Memory B cell (primary cell): ENCODE measurements at regions not wholly inside any gene's neighbourhood (a gene's known extent, or its start where the extent isn't known, plus 50 kb on each side); places are given as distances from the start of the nearest gene placed in this dataset.

Source experiments
- ATAC-seq: fragments of 150-1000 bp; cut with Tn5 transposase; 2 replicates; pipeline ENCODE4 v1.10.0; 2021; ENCODE audit warnings: low read depth, mild to moderate bottlenecking, moderate library complexity
- DNase-seq, 2 donors: peaks; one replicate each; pipeline ENCODE4 v3.0.0; 2022; ENCODE audit warnings: low spot score in 2 of 2
- H3K27ac Mint-ChIP-seq: one replicate; pipeline ENCODE4 v1.8.0; 2022; ENCODE audit warnings: mild to moderate bottlenecking, moderate library complexity, mixed read lengths
- H3K27me3 Mint-ChIP-seq: one replicate; pipeline ENCODE4 v1.8.0; 2022; ENCODE audit warnings: mixed read lengths
- H3K36me3 Mint-ChIP-seq: one replicate; pipeline ENCODE4 v1.8.0; 2022; ENCODE audit warnings: mild to moderate bottlenecking, mixed read lengths
- H3K4me1 Mint-ChIP-seq: one replicate; pipeline ENCODE4 v1.8.0; 2022; ENCODE audit warnings: mixed read lengths
- H3K4me3 Mint-ChIP-seq: one replicate; pipeline ENCODE4 v1.8.0; 2022; ENCODE audit warnings: mild to moderate bottlenecking, moderate library complexity, mixed read lengths
- H3K9me3 Mint-ChIP-seq: one replicate; pipeline ENCODE4 v1.8.0; 2022; ENCODE audit warnings: mixed read lengths

DNA sequence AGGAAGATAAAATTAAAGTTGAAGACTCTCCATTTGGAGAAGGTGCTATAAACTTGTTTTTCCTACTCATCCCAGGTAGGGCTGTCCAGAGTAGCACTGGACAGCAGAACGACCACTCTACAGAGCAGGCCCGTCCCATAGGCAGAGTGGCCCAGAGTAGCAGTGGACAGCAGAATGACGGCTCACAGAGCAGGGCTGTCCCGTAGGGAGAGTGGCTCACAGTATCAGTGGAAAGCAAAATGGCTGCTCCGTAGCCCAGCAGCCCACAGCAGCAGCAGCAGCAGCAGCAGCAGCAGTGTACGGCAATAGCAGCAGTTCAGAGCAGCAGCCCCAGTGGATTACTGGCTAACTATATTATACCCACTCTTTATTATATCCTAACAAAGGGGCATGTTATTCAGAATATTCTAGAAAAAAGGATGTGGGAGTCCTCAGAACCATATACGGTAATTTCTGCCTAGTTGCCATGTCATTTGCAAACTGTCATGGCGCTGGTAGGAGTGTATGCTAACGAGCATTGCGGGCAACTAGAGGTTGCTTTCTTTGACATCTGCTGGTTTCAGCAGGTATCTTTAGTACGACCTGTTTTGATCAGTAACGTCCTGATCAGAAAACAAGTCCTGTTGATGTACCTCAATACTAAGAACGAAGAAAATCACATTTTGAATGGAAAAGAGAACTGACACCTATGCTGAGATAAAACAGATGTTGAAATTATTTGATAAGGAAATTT is 567.3 kb downstream of the SLC16A7 start:
- Mint-ChIP-seq H3K9me3 (peaks cover 3% of the 10 kb centered on the region), H3K36me3 (no peaks in the 10 kb centered on the region), H3K27me3 (no peaks in the 10 kb centered on the region), H3K4me1 (no peaks in the 10 kb centered on the region), H3K27ac (no peak overlapping the region), H3K4me3 (no peak overlapping the region)
- ATAC-seq (no peak), DNase-seq (no peak)

DNA sequence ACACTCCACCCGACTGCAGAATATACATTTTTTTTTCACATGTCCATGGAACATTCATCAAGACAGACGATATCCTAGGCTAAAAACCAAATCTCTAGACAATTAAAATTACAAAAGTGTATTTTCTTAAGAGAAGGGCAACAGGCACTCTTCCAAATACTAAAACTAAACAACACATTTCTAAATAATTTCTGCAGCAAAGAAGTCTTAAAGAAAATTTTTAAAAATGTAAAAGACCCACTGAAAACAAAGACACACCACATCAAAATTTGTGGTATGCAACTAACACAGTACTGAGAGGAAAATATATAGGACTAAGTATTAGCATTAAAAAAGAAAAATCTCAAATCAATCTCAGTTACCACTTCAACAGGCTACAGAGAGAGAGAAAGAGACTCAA is 570.0 kb downstream of the SLC16A7 start:
- Mint-ChIP-seq H3K36me3 (no peaks in the 10 kb centered on the region), H3K9me3 (peaks cover 3% of the 10 kb centered on the region), H3K4me1 (no peaks in the 10 kb centered on the region), H3K27ac (no peak overlapping the region), H3K27me3 (no peaks in the 10 kb centered on the region), H3K4me3 (no peak overlapping the region)
- no peak for ATAC-seq
- no peak for DNase-seq

DNA sequence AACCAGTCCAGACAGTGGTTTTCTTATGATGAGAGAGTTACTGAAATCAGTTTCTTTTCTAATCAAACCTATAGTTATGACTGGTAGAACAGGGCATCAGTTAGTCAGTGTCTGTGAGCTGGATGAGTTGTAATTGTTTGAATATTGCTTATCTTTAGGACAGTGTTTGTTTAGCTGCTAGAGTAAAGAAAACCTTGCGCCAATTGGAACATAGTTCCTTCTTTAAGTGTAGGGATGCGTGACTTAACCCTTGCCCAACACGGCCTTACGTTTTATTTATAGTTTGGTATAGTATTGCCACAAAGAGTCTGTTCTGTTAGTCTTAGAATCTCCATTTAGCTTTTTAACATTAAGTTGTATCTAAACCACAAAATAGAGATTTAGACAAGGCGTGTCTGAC is 572.6 kb downstream of the SLC16A7 start:
- DNase-seq (no peak), ATAC-seq (no peak)
- no peaks in the 10 kb centered on the region for H3K36me3 Mint-ChIP-seq
- no peak overlapping the region for H3K27ac Mint-ChIP-seq
- H3K27me3 Mint-ChIP-seq, result no peaks in the 10 kb centered on the region
- H3K4me1 Mint-ChIP-seq, result no peaks in the 10 kb centered on the region
- H3K9me3 Mint-ChIP-seq, result peaks cover 1% of the 10 kb centered on the region
- H3K4me3 Mint-ChIP-seq, result no peak overlapping the region

DNA sequence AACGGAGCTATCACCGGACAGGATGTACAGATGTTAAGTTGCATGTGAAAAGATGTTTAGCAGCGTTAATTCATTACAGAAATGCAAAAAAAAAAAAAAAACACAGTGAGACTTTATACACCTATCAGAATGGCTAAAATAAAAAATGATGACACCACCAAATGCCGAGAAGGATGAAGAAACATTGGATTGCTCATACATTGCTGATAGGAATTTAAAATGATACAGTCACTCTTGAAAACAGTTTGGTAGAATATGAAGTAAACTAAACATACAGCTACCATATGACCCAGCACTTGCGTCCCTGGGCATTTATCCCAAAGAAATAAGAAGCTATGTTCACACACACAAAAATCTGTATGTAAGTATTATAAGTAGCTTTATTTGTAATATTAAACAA is 574.1 kb downstream of the SLC16A7 start:
- ATAC-seq (no peak), DNase-seq (no peak)
- Mint-ChIP-seq H3K9me3 (peaks cover 2% of the 10 kb centered on the region), H3K36me3 (no peaks in the 10 kb centered on the region), H3K27me3 (no peaks in the 10 kb centered on the region), H3K27ac (no peak overlapping the region), H3K4me3 (no peak overlapping the region), H3K4me1 (no peaks in the 10 kb centered on the region)

DNA sequence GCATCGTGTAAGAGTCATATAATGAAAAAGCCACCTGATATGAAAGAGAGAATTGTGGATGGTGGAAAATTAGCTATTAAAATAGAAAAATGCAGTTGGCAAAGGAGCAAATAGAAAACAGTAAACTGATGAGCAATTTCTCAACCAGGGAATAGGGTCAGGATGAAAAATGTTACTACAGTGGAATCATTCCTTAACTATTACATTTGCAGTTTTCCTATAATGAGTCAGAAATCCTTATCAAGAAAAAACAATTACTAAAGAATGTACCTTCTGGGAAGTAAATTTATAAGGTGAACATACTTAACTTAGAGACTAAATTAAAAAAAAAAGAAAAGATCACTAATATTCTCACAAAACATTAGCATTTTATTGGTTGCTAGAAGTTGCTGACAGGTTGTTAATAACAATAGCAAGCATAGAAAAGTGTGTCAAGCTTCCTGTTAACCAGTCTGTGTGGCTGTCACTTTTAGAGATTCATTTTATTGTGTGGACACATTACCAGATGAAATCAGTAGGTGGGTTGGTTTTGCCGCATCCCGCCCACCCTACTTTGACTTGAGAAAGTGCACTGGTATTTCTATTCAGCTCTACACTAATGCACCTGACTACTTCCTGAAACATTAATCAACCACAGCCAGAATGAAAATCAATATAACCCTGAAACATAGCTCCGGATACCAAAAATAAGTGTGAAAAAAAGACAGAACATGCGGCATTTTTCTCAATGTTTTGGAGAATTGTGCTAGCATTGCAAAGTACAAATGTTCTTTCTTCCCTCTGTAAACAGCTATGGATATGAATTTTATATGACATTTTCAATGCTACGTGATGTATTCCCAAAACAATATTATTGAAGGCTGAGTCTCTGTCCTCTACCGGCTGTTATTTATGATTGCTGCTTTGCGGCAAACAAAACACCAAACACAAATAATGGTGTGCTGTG is 576.7 kb downstream of the SLC16A7 start:
- H3K27me3 Mint-ChIP-seq, result no peaks in the 10 kb centered on the region
- no peak overlapping the region for H3K27ac Mint-ChIP-seq
- H3K4me1 Mint-ChIP-seq, result no peaks in the 10 kb centered on the region
- DNase-seq (no peak), ATAC-seq (no peak)
- H3K4me3 Mint-ChIP-seq, result no peak overlapping the region
- no peaks in the 10 kb centered on the region for H3K36me3 Mint-ChIP-seq
- H3K9me3 Mint-ChIP-seq, result peaks cover 1% of the 10 kb centered on the region

DNA sequence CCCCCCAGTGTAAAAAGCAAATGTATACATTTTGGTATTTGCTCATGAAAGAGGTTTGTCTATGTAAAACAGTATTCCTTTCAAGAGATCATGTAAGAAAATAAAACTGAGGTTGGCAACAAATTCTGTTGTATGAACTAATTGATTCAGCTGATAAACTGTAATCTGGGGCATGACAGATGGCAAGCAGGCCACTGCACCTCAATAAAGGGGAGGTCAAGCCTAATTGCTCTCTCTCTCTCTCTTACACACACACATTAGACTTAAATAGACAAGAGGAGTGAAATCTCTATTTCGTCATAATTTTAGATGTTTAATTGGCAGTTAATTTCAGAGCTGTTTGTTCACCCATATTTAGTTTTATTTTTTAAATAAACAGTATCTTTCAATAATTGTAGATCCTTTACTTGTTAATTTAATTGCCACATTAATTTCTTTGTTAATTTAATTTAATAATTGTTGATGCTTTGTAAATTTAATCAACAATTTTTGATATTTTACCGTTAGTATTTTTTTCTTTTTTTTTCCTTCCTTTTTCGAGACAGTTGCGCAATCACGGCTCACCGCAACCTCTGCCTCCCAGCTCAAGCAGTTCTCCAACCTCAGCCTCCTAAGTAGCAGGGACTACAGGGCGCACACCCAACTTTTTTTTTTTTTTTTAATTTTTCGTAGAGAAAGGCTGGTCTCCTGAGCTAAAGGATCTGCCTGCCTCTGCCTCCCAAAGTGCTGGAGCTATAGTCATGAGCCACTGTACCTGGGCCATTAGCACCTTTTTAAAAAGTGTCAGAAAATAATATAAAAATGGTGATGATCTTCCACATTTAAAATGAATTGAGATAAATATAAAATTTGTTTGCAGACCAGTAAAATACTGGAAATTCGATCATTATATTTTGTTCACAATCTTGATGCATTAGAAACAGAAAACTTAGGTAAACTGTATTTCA is 577.7 kb downstream of the SLC16A7 start:
- DNase-seq (no peak), ATAC-seq (no peak)
- Mint-ChIP-seq H3K9me3 (peaks cover 1% of the 10 kb centered on the region), H3K27me3 (no peaks in the 10 kb centered on the region), H3K4me3 (no peak overlapping the region), H3K27ac (no peak overlapping the region), H3K36me3 (no peaks in the 10 kb centered on the region), H3K4me1 (no peaks in the 10 kb centered on the region)

DNA sequence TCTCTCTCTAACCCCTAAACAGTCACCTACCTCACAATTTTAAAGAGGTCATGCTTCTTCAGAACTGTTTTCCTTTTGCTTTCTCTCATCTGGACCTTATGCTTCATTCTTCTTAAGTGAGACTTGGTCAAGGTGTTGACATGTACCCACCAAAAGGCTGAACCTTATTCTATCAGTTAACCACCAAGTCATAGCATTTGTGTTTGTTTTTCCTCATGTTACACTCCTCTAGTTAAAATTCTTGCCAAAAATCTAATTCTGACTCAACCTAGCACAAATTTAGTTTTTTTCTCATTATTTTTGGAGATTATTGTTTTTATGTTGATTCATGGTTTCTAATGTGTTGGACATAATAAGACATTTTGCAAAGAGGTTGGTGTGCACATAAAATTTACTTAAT is 578.6 kb downstream of the SLC16A7 start:
- H3K36me3 Mint-ChIP-seq, result no peaks in the 10 kb centered on the region
- peaks cover 1% of the 10 kb centered on the region for H3K9me3 Mint-ChIP-seq
- ATAC-seq (no peak), DNase-seq (no peak)
- no peak overlapping the region for H3K4me3 Mint-ChIP-seq
- H3K27me3 Mint-ChIP-seq, result no peaks in the 10 kb centered on the region
- no peaks in the 10 kb centered on the region for H3K4me1 Mint-ChIP-seq
- H3K27ac Mint-ChIP-seq, result no peak overlapping the region

DNA sequence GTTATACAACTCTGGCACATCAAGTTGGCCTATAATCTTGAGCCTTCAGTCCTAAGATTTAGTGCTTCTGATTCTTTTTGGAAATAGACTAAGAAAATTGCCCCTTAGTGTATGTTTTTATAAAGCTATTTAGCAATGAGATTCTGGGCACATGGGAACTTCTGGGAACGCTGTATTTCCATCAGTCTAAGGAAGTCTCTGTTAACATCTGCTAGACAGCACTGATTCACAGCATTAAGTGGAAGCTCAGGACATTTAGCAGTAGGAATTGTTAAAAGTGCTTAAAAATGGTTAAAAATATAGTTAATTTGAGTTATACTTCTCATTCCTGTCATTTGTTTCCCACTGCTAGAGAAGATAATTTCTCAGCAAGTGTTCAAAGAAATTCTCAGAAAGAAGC is 579.1 kb downstream of the SLC16A7 start:
- Mint-ChIP-seq H3K4me1 (no peaks in the 10 kb centered on the region), H3K9me3 (peaks cover 1% of the 10 kb centered on the region), H3K36me3 (no peaks in the 10 kb centered on the region), H3K27me3 (no peaks in the 10 kb centered on the region), H3K4me3 (no peak overlapping the region), H3K27ac (no peak overlapping the region)
- ATAC-seq, result no peak
- no peak for DNase-seq

DNA sequence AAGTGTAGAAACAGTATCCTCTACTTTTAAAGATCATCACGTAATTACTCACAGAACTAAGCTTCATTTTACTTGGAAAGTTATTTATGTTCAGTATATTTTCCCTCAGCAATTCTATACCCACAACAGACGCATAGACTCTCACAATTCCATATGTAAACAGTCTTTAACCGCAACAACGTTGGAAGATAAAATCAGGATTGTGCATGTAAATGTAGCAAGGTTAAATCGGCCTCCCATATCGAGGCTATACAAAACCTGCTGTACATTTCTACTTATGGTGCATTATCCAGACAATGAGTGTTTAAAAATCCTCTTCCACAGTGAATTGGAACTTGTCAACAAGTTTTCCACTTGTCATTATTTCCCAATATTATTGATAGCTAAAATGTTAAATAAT is 581.1 kb downstream of the SLC16A7 start:
- H3K4me3 Mint-ChIP-seq, result no peak overlapping the region
- H3K9me3 Mint-ChIP-seq, result peaks cover 1% of the 10 kb centered on the region
- DNase-seq (no peak), ATAC-seq (no peak)
- H3K36me3 Mint-ChIP-seq, result no peaks in the 10 kb centered on the region
- H3K4me1 Mint-ChIP-seq, result no peaks in the 10 kb centered on the region
- no peaks in the 10 kb centered on the region for H3K27me3 Mint-ChIP-seq
- no peak overlapping the region for H3K27ac Mint-ChIP-seq

DNA sequence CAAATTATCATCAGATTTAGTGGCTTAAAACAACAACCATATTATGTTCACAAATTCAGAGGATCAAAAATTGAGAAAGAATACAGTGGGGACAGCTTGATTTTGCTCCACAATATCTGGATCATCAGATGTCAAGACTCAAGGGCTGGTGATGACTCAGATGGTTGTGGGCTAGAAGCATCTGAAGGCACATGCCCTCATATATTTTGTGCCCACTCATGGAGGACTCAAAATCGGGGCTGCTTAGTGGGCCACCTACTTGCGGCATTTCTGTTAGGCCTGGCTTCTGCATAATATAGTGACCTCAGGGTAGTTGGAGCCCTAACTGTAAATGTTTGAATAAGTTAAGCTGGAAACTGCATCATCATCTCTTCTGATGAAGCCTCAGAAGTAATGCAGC is 584.5 kb downstream of the SLC16A7 start:
- no peak overlapping the region for H3K4me3 Mint-ChIP-seq
- H3K36me3 Mint-ChIP-seq, result no peaks in the 10 kb centered on the region
- no peaks in the 10 kb centered on the region for H3K27me3 Mint-ChIP-seq
- no peaks in the 10 kb centered on the region for H3K4me1 Mint-ChIP-seq
- DNase-seq (no peak), ATAC-seq (no peak)
- no peak overlapping the region for H3K27ac Mint-ChIP-seq
- H3K9me3 Mint-ChIP-seq, result no peaks in the 10 kb centered on the region

DNA sequence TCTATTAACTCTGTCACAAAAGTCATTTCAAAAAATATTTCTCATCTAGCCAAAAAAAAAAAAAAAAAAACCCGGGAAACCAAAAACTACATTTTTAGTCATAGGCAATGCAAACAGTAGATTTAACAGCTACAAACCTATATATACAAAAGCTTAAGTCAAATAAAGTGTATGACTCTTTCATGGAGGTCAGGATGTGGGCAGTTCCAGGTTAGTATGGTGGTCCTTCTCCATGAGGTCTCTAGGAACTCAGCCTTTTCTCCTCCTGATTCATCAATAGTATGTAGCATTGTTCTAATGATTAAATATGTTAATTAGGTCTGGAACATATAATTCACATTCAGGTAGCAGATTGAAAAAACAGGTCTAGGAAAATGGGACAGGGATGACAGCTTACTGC is 586.5 kb downstream of the SLC16A7 start:
- H3K9me3 Mint-ChIP-seq, result no peaks in the 10 kb centered on the region
- no peak for DNase-seq
- no peak for ATAC-seq
- H3K27me3 Mint-ChIP-seq, result no peaks in the 10 kb centered on the region
- H3K4me3 Mint-ChIP-seq, result no peak overlapping the region
- H3K4me1 Mint-ChIP-seq, result no peaks in the 10 kb centered on the region
- no peaks in the 10 kb centered on the region for H3K36me3 Mint-ChIP-seq
- H3K27ac Mint-ChIP-seq, result no peak overlapping the region

DNA sequence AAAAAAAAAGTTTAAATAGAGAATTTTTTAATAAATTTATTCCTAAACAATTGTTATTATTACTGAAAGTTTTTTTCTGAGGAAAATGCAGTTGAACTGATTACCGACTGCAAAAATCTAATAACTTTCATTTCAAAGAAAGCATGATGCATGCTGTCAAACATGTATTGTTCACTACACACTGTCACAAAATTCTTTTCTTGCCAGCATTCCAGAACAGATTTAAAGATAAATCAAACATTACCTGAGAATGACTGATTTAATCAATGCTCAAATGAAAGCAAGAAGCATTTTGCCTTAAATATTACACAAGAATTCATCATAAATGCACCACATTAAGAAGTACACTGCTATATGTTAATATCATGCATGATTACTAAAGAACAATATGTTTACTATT is 588.3 kb downstream of the SLC16A7 start:
- DNase-seq, result no peak
- H3K27me3 Mint-ChIP-seq, result no peaks in the 10 kb centered on the region
- ATAC-seq, result no peak
- peaks cover 1% of the 10 kb centered on the region for H3K9me3 Mint-ChIP-seq
- no peak overlapping the region for H3K27ac Mint-ChIP-seq
- no peaks in the 10 kb centered on the region for H3K36me3 Mint-ChIP-seq
- no peak overlapping the region for H3K4me3 Mint-ChIP-seq
- no peaks in the 10 kb centered on the region for H3K4me1 Mint-ChIP-seq

DNA sequence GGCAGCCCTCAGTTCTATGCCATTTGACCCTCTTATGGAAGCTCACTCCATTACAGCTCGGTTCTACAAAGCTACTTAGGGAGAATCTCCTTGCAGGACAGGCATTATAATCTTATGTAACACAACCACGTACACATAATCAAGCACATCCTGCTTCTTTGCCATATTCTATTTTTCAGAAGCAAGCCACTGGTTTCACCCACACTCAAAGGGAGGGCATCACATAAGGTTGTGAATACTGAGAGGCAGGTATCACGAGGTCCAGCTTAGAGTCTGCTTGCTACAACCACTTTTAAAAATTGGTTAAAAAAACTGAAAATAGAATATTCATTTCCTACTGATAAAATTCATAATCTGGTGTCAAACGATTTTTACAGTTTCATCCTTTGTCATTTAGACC is 589.2 kb downstream of the SLC16A7 start:
- ATAC-seq (no peak), DNase-seq (no peak)
- H3K27me3 Mint-ChIP-seq, result no peaks in the 10 kb centered on the region
- H3K36me3 Mint-ChIP-seq, result no peaks in the 10 kb centered on the region
- no peak overlapping the region for H3K27ac Mint-ChIP-seq
- no peaks in the 10 kb centered on the region for H3K4me1 Mint-ChIP-seq
- H3K9me3 Mint-ChIP-seq, result peaks cover 3% of the 10 kb centered on the region
- no peak overlapping the region for H3K4me3 Mint-ChIP-seq

DNA sequence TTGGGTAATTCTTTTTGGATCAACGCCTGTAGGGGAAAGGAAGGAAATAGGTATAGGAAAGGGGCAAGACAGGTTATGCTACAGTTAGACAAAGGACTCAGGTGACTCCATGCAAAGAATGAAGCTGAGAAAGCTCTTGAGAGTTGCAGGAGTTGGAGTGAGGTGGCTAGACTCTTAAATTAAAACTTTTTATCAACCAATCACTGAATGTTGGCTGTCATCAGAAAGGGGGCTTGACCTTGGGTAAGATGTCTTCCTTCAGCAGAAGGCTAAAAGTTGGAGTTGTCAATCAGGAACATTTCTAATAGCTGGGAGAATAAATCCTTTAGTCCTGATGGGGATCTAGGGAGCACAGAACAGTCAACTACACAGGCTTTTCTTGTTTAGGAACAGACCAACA is 595.4 kb downstream of the SLC16A7 start:
- Mint-ChIP-seq H3K4me1 (no peaks in the 10 kb centered on the region), H3K36me3 (no peaks in the 10 kb centered on the region), H3K4me3 (no peak overlapping the region), H3K9me3 (peaks cover 4% of the 10 kb centered on the region), H3K27ac (no peak overlapping the region), H3K27me3 (no peaks in the 10 kb centered on the region)
- no peak for DNase-seq
- ATAC-seq, result no peak
